ENCODE measurements at regions not wholly inside any gene's neighbourhood (a gene's known extent, or its start where the extent isn't known, plus 50 kb on each side); places are given as distances from the start of the nearest gene placed in this dataset.

- TF ChIP-seq SP1 (IDR thresholded peaks at IDR 0.05) (no peak), SUZ12 (IDR thresholded peaks at IDR 0.05) (no peak), HDGF (IDR thresholded peaks at IDR 0.05; ENCODE audit: borderline replicate concordance) (no peak), FOXM1 (IDR thresholded peaks at IDR 0.05; ENCODE audit: borderline replicate concordance) (no peak), BHLHE40 (IDR thresholded peaks at IDR 0.05; ENCODE audit: borderline replicate concordance) (no peak), ARNT (IDR thresholded peaks at IDR 0.05) (no peak)
These were observed 274.5 kb downstream of the CTH start for GRCh38 chr1:70685300-70686286.

Measured in HEK293T (cell line).